ENCODE measurements at regions not wholly inside any gene's neighbourhood (a gene's known extent, or its start where the extent isn't known, plus 50 kb on each side); places are given as distances from the start of the nearest gene placed in this dataset.

DNA sequence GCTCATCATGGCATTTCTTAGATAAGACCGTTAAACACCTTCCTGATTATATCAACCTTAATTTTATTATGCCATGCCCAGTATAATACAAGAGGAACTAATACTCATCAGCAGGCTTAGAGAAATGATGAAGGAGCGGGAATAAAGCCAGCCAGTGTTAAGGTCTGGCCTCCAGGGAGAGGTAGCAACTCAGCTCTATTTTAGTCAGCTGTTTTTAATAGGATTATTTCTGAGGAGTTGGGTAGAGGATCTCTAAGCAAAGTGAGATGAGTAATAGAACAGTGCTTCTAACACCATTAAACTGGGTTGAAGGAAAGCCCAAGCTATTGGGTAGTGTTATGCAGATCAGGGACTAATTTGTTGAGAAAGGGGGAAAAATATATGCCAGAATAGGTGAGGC, 921.5 kb downstream of the TTLL7 start:
- no peak overlapping the region for H3K4me3 Mint-ChIP-seq
- TF ChIP-seq KAT7 (CRISPR knock-in tag; IDR thresholded peaks at IDR 0.05; ENCODE audit: borderline replicate concordance) (no peak), CBFB (CRISPR knock-in tag; IDR thresholded peaks at IDR 0.05; ENCODE audit: low read depth) (no peak), ZNF416 (CRISPR knock-in tag; IDR thresholded peaks at IDR 0.05) (no peak), RELA (CRISPR knock-in tag; IDR thresholded peaks at IDR 0.05; ENCODE audit: borderline replicate concordance) (no peak), TEAD1 (CRISPR knock-in tag; IDR thresholded peaks at IDR 0.05) (no peak), TP53 (CRISPR knock-in tag; IDR thresholded peaks at IDR 0.05) (no peak), ZNF671 (CRISPR knock-in tag; IDR thresholded peaks at IDR 0.05) (no peak), SMAD3 (CRISPR knock-in tag; IDR thresholded peaks at IDR 0.05; ENCODE audit: borderline replicate concordance) (no peak), NR3C1 (CRISPR knock-in tag; conservative IDR thresholded peaks at IDR 0.05; ENCODE audit: low read depth) (no peak), ZNF219 (CRISPR knock-in tag; IDR thresholded peaks at IDR 0.05; ENCODE audit: borderline replicate concordance) (no peak), NFE2L1 (CRISPR knock-in tag; IDR thresholded peaks at IDR 0.05) (no peak), FOXJ3 (CRISPR knock-in tag; IDR thresholded peaks at IDR 0.05; ENCODE audit: borderline replicate concordance) (no peak)
- TF ChIP-seq, protein P1, sequence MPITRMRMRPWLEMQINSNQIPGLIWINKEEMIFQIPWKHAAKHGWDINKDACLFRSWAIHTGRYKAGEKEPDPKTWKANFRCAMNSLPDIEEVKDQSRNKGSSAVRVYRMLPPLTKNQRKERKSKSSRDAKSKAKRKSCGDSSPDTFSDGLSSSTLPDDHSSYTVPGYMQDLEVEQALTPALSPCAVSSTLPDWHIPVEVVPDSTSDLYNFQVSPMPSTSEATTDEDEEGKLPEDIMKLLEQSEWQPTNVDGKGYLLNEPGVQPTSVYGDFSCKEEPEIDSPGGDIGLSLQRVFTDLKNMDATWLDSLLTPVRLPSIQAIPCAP (CRISPR knock-in tag; IDR thresholded peaks at IDR 0.05), result no peak
- TF ChIP-seq, protein P2, sequence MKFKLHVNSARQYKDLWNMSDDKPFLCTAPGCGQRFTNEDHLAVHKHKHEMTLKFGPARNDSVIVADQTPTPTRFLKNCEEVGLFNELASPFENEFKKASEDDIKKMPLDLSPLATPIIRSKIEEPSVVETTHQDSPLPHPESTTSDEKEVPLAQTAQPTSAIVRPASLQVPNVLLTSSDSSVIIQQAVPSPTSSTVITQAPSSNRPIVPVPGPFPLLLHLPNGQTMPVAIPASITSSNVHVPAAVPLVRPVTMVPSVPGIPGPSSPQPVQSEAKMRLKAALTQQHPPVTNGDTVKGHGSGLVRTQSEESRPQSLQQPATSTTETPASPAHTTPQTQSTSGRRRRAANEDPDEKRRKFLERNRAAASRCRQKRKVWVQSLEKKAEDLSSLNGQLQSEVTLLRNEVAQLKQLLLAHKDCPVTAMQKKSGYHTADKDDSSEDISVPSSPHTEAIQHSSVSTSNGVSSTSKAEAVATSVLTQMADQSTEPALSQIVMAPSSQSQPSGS (CRISPR knock-in tag; IDR thresholded peaks at IDR 0.05; ENCODE audit: borderline replicate concordance, low read depth), result no peak
- TF ChIP-seq, protein P3, sequence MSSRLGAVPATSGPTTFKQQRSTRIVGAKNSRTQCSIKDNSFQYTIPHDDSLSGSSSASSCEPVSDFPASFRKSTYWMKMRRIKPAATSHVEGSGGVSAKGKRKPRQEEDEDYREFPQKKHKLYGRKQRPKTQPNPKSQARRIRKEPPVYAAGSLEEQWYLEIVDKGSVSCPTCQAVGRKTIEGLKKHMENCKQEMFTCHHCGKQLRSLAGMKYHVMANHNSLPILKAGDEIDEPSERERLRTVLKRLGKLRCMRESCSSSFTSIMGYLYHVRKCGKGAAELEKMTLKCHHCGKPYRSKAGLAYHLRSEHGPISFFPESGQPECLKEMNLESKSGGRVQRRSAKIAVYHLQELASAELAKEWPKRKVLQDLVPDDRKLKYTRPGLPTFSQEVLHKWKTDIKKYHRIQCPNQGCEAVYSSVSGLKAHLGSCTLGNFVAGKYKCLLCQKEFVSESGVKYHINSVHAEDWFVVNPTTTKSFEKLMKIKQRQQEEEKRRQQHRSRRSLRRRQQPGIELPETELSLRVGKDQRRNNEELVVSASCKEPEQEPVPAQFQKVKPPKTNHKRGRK (CRISPR knock-in tag; IDR thresholded peaks at IDR 0.05; ENCODE audit: borderline replicate concordance), result no peak
- TF ChIP-seq, protein P4, sequence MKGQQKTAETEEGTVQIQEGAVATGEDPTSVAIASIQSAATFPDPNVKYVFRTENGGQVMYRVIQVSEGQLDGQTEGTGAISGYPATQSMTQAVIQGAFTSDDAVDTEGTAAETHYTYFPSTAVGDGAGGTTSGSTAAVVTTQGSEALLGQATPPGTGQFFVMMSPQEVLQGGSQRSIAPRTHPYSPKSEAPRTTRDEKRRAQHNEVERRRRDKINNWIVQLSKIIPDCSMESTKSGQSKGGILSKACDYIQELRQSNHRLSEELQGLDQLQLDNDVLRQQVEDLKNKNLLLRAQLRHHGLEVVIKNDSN (CRISPR knock-in tag; IDR thresholded peaks at IDR 0.05), result no peak
- TF ChIP-seq, protein P5, sequence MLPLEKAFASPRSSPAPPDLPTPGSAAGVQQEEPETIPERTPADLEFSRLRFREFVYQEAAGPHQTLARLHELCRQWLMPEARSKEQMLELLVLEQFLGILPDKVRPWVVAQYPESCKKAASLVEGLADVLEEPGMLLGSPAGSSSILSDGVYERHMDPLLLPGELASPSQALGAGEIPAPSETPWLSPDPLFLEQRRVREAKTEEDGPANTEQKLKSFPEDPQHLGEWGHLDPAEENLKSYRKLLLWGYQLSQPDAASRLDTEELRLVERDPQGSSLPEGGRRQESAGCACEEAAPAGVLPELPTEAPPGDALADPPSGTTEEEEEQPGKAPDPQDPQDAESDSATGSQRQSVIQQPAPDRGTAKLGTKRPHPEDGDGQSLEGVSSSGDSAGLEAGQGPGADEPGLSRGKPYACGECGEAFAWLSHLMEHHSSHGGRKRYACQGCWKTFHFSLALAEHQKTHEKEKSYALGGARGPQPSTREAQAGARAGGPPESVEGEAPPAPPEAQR (CRISPR knock-in tag; IDR thresholded peaks at IDR 0.05), result no peak
- TF ChIP-seq, protein P6, sequence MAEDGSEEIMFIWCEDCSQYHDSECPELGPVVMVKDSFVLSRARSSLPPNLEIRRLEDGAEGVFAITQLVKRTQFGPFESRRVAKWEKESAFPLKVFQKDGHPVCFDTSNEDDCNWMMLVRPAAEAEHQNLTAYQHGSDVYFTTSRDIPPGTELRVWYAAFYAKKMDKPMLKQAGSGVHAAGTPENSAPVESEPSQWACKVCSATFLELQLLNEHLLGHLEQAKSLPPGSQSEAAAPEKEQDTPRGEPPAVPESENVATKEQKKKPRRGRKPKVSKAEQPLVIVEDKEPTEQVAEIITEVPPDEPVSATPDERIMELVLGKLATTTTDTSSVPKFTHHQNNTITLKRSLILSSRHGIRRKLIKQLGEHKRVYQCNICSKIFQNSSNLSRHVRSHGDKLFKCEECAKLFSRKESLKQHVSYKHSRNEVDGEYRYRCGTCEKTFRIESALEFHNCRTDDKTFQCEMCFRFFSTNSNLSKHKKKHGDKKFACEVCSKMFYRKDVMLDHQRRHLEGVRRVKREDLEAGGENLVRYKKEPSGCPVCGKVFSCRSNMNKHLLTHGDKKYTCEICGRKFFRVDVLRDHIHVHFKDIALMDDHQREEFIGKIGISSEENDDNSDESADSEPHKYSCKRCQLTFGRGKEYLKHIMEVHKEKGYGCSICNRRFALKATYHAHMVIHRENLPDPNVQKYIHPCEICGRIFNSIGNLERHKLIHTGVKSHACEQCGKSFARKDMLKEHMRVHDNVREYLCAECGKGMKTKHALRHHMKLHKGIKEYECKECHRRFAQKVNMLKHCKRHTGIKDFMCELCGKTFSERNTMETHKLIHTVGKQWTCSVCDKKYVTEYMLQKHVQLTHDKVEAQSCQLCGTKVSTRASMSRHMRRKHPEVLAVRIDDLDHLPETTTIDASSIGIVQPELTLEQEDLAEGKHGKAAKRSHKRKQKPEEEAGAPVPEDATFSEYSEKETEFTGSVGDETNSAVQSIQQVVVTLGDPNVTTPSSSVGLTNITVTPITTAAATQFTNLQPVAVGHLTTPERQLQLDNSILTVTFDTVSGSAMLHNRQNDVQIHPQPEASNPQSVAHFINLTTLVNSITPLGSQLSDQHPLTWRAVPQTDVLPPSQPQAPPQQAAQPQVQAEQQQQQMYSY (CRISPR knock-in tag; IDR thresholded peaks at IDR 0.05), result no peak
- peaks cover 11% of the 10 kb centered on the region for H3K9me3 Mint-ChIP-seq
- ATAC-seq (peak; percentile 39; the same call in 1 of the 2 replicates), DNase-seq (ENCODE audit: low spot score) (no peak)
- no peaks in the 10 kb centered on the region for H3K27me3 Mint-ChIP-seq (ENCODE audit: low read depth)
- peaks cover 36% of the 10 kb centered on the region for H3K4me1 Mint-ChIP-seq
- H3K27ac Mint-ChIP-seq, result no peak overlapping the region
- ChIA-PET POLR2A (interaction anchor here (1.2 kb wide), 1 partner anchor 9 kb away, joined by 4 read pairs; no protein-coding TSS in a partner anchor), CTCF (no interaction called here)
- peaks cover 11% of the 10 kb centered on the region for H3K36me3 Mint-ChIP-seq
